Stimulated activated CD8-positive, alpha-beta memory T cell treated with anti-CD3 and anti-CD28 coated beads, Interleukin-12 subunit alpha, Interleukin-12 subunit beta, amount 100 ng/mL, for 24 hours (primary cell): ENCODE measurements at regions not wholly inside any gene's neighbourhood (a gene's known extent, or its start where the extent isn't known, plus 50 kb on each side); places are given as distances from the start of the nearest gene placed in this dataset.

Experiments used
- DNase-seq: peaks from one replicate; pipeline ENCODE4 v3.0.0-alpha.2; 2020; ENCODE audit errors: extremely low read depth

GRCh38 chr16:79717333-79718137, 117.0 kb upstream of the MAF start:
- DNase-seq: no peak

- no peak for DNase-seq
Observed at GRCh38 chr16:79716645-79717332, 116.3 kb upstream of the MAF start.

GRCh38 chr16:79715061-79715460, 114.5 kb upstream of the MAF start:
- no peak for DNase-seq

- no peak for DNase-seq
Observed at GRCh38 chr16:79714440-79714839, 113.9 kb upstream of the MAF start.

GRCh38 chr16:79713609-79714309, 113.2 kb upstream of the MAF start:
- DNase-seq: no peak

- no peak for DNase-seq
Observed at GRCh38 chr16:79712276-79712675, 111.7 kb upstream of the MAF start.

- DNase-seq: no peak
Observed at GRCh38 chr16:79707876-79708275, 107.3 kb upstream of the MAF start.

GRCh38 chr16:79703066-79703465, 102.5 kb upstream of the MAF start:
- DNase-seq: no peak

GRCh38 chr16:79698341-79698753, 97.8 kb upstream of the MAF start:
- no peak for DNase-seq

GRCh38 chr16:79697562-79698112, 97.1 kb upstream of the MAF start:
- DNase-seq: no peak

- DNase-seq: no peak
Observed at GRCh38 chr16:79691007-79691406, 90.5 kb upstream of the MAF start.

- no peak for DNase-seq
Observed at GRCh38 chr16:79690159-79690558, 89.6 kb upstream of the MAF start.

- DNase-seq: no peak
Observed at GRCh38 chr16:79687249-79688130, 87.0 kb upstream of the MAF start.

- DNase-seq: no peak
Observed at GRCh38 chr16:79685871-79686270, 85.3 kb upstream of the MAF start.

- no peak for DNase-seq
Observed at GRCh38 chr16:79679334-79679733, 78.8 kb upstream of the MAF start.

- DNase-seq: no peak
Observed at GRCh38 chr16:79677799-79678530, 77.4 kb upstream of the MAF start.

- DNase-seq: no peak
Observed at GRCh38 chr16:79673635-79674034, 73.1 kb upstream of the MAF start.

- no peak for DNase-seq
Observed at GRCh38 chr16:79672524-79672923, 72.0 kb upstream of the MAF start.

GRCh38 chr16:79668502-79668901, 68.0 kb upstream of the MAF start:
- no peak for DNase-seq

- no peak for DNase-seq
Observed at GRCh38 chr16:79665970-79666369, 65.4 kb upstream of the MAF start.

- DNase-seq: no peak
Observed at GRCh38 chr16:79664407-79664806, 63.9 kb upstream of the MAF start.
